ENCODE measurements at regions not wholly inside any gene's neighbourhood (a gene's known extent, or its start where the extent isn't known, plus 50 kb on each side); places are given as distances from the start of the nearest gene placed in this dataset.

DNA sequence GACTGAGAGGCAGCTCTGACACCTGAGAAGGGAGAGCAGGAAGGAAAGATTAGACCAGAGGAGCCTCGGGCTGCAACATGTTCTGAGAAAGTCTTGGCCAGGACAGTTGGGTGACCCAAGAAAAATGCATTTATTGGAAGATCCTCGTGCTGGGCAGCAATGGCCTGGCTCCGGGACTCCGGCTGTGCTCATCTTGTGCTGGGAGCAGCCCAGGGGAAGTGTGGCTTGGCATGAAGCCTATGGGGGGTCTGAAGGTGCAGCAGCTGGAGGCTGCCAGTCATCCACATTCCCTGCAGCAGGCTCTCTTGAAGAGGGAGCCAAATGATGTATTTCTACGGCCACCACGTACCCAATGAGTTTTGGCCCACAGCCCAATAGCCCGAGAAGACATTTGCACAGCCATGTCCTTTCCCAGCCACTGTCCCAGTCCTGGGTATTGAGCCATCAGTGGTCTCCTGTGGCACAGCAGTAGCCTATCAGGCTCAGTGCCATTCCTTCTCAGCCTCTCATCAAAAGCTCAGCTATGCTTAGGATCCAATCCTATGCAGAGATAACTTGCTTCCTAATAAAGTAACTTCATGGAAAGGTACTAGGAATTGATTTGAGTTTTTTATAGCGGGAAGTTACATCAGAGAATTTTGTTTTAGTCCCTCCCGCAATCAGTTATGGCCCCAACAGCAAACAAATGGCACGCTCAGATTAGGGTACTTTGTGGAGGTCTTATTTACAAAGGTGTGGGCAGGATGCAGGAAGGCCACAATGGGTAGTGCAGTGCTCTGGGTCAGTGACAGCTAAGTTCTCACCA is 76.0 kb upstream of the MEDAG start:
- intact Hi-C loops (cut with DNase I): no loop called here
- no peak for TF ChIP-seq CTCF (IDR thresholded peaks at IDR 0.05)
- no peak for TF ChIP-seq EP300 (IDR thresholded peaks at IDR 0.05)
- no peak for TF ChIP-seq POLR2A (IDR thresholded peaks at IDR 0.05)
- Histone ChIP-seq H3K27me3 (no peaks in the 10 kb centered on the region), H3K4me3 (no peak overlapping the region), H3K27ac (no peak overlapping the region), H3K36me3 (no peaks in the 10 kb centered on the region), H3K9me3 (no peaks in the 10 kb centered on the region), H3K4me1 (ENCODE audit: insufficient read depth) (peaks cover 3% of the 10 kb centered on the region)
- WGBS, 3 donors: 82 to 85% (median 85%) methylated on average over 10 of the region's 10 CpGs
- no peak for DNase-seq

DNA sequence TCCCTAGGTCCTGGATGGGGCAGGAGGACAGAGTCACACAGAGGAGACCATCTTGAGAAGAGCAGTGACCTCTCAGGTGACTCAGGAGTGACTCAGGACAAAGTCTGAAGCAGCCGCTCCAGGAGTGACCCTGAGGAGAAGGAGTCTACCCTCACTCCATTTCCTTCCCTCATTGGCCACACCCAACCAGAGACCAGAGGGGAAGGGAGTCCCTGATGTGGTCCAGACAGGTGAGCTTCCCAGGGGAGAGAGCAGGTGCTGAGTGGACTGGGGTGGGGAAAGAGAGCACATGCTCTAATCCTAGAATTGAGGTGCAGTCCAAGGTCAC is 75.5 kb upstream of the MEDAG start:
- Histone ChIP-seq H3K9me3 (no peaks in the 10 kb centered on the region), H3K27me3 (no peaks in the 10 kb centered on the region), H3K4me3 (no peak overlapping the region), H3K27ac (no peak overlapping the region), H3K4me1 (ENCODE audit: insufficient read depth) (peaks cover 8% of the 10 kb centered on the region), H3K36me3 (no peaks in the 10 kb centered on the region)
- no peak for DNase-seq
- WGBS, 3 donors: 90 to 100% (median 92%) methylated on average over 1 of the region's 1 CpG
- no peak for TF ChIP-seq CTCF (IDR thresholded peaks at IDR 0.05)
- TF ChIP-seq POLR2A (IDR thresholded peaks at IDR 0.05): no peak
- no peak for TF ChIP-seq EP300 (IDR thresholded peaks at IDR 0.05)
- intact Hi-C loops (cut with DNase I): no loop called here

- intact Hi-C loops (cut with DNase I): no loop called here
- Histone ChIP-seq H3K4me3 (no peak overlapping the region), H3K9me3 (no peaks in the 10 kb centered on the region), H3K4me1 (ENCODE audit: insufficient read depth) (peaks cover 13% of the 10 kb centered on the region), H3K27me3 (no peaks in the 10 kb centered on the region), H3K27ac (no peak overlapping the region), H3K36me3 (no peaks in the 10 kb centered on the region)
- no peak for TF ChIP-seq POLR2A (IDR thresholded peaks at IDR 0.05)
- no peak for TF ChIP-seq CTCF (IDR thresholded peaks at IDR 0.05)
- TF ChIP-seq EP300 (IDR thresholded peaks at IDR 0.05): no peak
- WGBS, 3 donors: 84 to 86% (median 84%) methylated on average over 4 of the region's 4 CpGs
- DNase-seq: no peak
Measured at GRCh38 chr13:30831515-30831914, 74.6 kb upstream of the MEDAG start.

DNA sequence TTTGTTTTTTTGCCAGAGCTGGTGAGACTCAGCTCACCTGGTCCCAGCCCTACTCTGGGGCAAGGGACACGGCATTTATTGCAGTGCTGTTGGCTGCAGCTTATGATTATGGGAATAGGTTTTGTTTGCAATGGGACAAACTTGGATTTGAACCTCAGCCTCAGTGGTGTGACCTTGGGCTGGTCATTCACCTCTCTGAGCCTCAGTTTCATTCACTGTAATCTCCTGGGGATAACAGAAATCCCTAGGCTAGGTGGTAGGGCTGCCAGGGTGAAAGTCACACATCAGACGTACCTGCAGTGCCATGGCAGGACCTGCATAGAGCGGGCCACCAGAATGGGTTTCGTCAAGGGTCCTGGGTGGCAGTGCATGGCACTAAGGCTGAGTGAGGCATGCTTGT is 73.7 kb upstream of the MEDAG start:
- Histone ChIP-seq H3K4me1 (ENCODE audit: insufficient read depth) (peaks cover 18% of the 10 kb centered on the region), H3K36me3 (no peaks in the 10 kb centered on the region), H3K27ac (no peak overlapping the region), H3K9me3 (no peaks in the 10 kb centered on the region), H3K4me3 (no peak overlapping the region), H3K27me3 (no peaks in the 10 kb centered on the region)
- no peak for TF ChIP-seq EP300 (IDR thresholded peaks at IDR 0.05)
- TF ChIP-seq CTCF (IDR thresholded peaks at IDR 0.05): no peak
- no peak for TF ChIP-seq POLR2A (IDR thresholded peaks at IDR 0.05)
- intact Hi-C loops (cut with DNase I): no loop called here
- 91 to 96% (median 91%) methylated on average over 4 of the region's 4 CpGs for WGBS, 3 donors
- no peak for DNase-seq
